Muscle layer of duodenum (tissue), 2 donors: ENCODE measurements at regions not wholly inside any gene's neighbourhood (a gene's known extent, or its start where the extent isn't known, plus 50 kb on each side); places are given as distances from the start of the nearest gene placed in this dataset.

Experiments used
- H3K27ac ChIP-seq: one replicate; pipeline ENCODE4 v1.7.0; 2013; ENCODE audit warnings: mild to moderate bottlenecking, low read length
- H3K27me3 ChIP-seq: one replicate; pipeline ENCODE4 v1.7.0; 2013; ENCODE audit warnings: low read depth, mild to moderate bottlenecking, control low read depth, low read length
- H3K36me3 ChIP-seq, 2 donors: one replicate each; pipeline ENCODE4 v1.7.0; 2013; ENCODE audit warnings: low read length in 2 of 2, control low read depth in 1 of 2, mild to moderate bottlenecking in 1 of 2; ENCODE audit not compliant: insufficient read depth in 2 of 2, control insufficient read depth in 1 of 2
- H3K4me1 ChIP-seq, 2 donors: one replicate each; pipeline ENCODE4 v1.7.0; 2013; ENCODE audit warnings: low read length in 2 of 2, mild to moderate bottlenecking in 2 of 2, control low read depth in 1 of 2, moderate library complexity in 1 of 2; ENCODE audit not compliant: insufficient read depth in 2 of 2, control insufficient read depth in 1 of 2
- H3K4me3 ChIP-seq, 2 donors: one replicate each; pipeline ENCODE4 v1.7.0; 2013; ENCODE audit warnings: low read length in 2 of 2, low read depth in 1 of 2, mild to moderate bottlenecking in 1 of 2
- H3K9me3 ChIP-seq, 2 donors: one replicate each; pipeline ENCODE4 v1.7.0; 2013; ENCODE audit warnings: low read length in 2 of 2, control low read depth in 1 of 2, mild to moderate bottlenecking in 1 of 2; ENCODE audit not compliant: control insufficient read depth in 1 of 2
- donor health status: healthy.

DNA sequence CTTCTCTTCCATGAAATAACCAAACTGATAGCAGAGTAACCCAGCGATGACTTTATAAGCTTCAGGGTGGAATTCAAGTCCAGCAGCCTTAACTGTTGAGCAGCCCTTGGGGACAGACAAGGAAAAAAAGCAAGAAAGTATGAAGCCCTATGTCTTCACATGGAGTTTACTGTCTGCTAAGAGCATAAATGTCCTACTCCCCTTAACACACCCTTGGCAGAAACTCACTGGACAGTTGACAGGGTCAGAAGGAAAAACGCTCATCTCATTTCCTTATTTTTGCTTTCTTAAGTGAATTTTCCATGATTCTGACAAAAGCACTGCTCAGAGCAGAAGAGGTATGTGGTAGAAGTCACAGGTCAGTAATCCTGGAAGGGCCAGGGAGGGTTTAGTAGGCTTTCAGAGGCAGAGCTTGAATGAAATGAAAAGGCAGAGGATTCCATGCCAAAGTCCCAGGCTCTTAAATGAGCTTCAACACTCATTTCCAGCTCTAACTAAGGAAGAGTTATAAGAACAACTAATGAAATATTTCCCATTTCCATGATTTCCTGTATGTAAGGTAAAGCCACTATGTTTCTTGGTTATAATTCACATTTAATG is 683.3 kb upstream of the KLHL29 start:
- no peak overlapping the region for H3K27ac ChIP-seq

DNA sequence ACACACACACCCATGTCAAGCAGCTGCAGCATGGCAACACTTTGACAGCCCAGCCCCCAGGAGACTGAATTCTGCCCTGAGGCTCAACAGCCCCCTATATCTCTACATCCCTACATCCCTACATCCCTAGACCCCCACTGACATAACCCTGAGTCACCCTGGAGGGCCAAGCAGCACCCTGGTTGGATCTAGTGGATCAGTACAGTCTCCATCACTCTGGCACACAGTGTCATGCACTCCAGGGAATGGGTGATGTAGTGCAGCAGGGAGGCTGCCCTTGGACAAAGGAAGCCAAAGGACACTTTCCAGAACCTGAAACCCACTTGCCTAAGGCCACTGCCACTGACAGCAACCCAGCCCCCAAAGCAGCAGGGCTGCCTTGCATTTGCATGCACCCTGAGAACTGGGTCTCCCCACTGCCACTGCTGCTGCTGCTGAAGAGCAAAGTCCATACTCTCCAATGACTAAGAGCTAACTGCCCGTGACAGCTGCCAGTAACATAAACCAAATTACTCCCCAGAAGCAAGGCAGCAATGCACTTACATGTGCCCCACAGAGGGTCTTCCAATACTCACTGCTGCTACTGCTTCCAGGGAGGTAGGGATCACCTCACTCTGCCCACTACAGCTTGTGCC is 681.6 kb upstream of the KLHL29 start:
- no peaks in the 10 kb centered on the region for H3K9me3 ChIP-seq
- no peaks in the 10 kb centered on the region for H3K4me1 ChIP-seq
- no peak overlapping the region for H3K4me3 ChIP-seq
- H3K27ac ChIP-seq, result no peak overlapping the region
- no peaks in the 10 kb centered on the region for H3K36me3 ChIP-seq
- H3K27me3 ChIP-seq, result no peaks in the 10 kb centered on the region

More for the DNA sequence above, 683.3 kb upstream of the KLHL29 start:
- no peak overlapping the region for H3K4me3 ChIP-seq
- H3K4me1 ChIP-seq, result no peaks in the 10 kb centered on the region
- no peaks in the 10 kb centered on the region for H3K27me3 ChIP-seq
- H3K36me3 ChIP-seq, result no peaks in the 10 kb centered on the region
- H3K9me3 ChIP-seq, result no peaks in the 10 kb centered on the region

- Histone ChIP-seq H3K9me3 (peaks cover 0 to 9% of the 10 kb centered on the region in 2 donors), H3K4me3 (no peak overlapping the region), H3K4me1 (no peaks in the 10 kb centered on the region), H3K27me3 (no peaks in the 10 kb centered on the region), H3K36me3 (no peaks in the 10 kb centered on the region), H3K27ac (no peak overlapping the region)
Measured at GRCh38 chr2:22719396-22719795, 665.6 kb upstream of the KLHL29 start.

- Histone ChIP-seq H3K27ac (no peak overlapping the region), H3K4me1 (no peaks in the 10 kb centered on the region), H3K9me3 (no peaks in the 10 kb centered on the region), H3K27me3 (no peaks in the 10 kb centered on the region), H3K36me3 (no peaks in the 10 kb centered on the region), H3K4me3 (no peak overlapping the region)
Measured at GRCh38 chr2:22729466-22729865, 655.5 kb upstream of the KLHL29 start.

DNA sequence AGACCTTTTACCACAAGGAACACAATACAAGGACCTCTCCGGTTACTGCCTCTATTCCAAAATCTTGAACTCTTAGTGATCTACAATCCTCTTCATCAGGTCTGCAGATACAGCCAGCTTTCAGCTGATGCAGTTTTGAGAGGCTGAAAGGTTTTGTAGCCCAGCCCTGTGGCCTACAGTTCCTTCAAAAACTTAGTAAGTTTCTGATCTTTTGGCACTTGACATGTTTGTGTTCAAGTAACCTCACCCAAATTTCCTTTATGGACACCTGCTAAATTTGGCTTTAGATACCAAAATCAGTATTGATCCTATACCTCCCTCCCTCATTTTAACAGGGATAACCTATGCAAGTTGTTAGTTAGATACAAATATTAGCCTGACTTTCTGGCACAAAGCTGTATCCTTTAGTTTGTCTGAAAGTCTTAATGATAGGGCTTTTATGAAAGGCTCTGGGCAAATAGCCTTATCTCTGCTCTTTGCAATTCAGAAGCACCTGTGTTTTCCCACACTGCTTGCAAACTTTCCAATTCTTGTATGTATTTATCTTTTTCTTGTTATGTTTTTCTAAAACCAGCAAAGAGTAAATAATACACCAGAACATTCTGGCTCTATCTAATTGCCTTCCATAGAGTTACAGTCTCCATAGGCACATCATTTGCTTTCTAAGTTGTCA is 650.5 kb upstream of the KLHL29 start:
- Histone ChIP-seq H3K36me3 (no peaks in the 10 kb centered on the region), H3K27me3 (no peaks in the 10 kb centered on the region), H3K4me1 (no peaks in the 10 kb centered on the region), H3K4me3 (no peak overlapping the region), H3K27ac (no peak overlapping the region), H3K9me3 (no peaks in the 10 kb centered on the region)

DNA sequence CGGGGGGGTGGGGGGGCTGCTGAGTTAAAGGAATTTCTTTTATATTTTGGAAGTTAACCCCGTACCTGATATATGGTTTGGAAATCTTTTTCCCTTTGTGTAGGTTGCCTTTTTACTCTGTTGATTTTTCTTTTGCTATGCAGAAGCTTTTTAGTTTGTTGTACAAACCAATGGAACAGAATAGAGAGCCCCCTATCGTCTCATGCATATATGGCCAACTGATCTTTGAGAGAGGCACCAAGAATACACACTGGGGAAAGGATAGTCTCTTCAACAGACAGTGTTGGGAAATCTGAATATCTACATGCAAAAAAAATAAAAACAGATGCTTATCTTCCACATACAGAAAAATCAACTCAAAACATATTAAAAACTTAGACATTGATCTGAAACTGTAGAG is 647.8 kb upstream of the KLHL29 start:
- Histone ChIP-seq H3K27me3 (no peaks in the 10 kb centered on the region), H3K4me1 (no peaks in the 10 kb centered on the region), H3K9me3 (no peaks in the 10 kb centered on the region), H3K27ac (no peak overlapping the region), H3K4me3 (no peak overlapping the region), H3K36me3 (no peaks in the 10 kb centered on the region)

GRCh38 chr2:22741216-22741615 is 643.8 kb upstream of the KLHL29 start:
- H3K9me3 ChIP-seq, result no peaks in the 10 kb centered on the region
- no peaks in the 10 kb centered on the region for H3K27me3 ChIP-seq
- no peak overlapping the region for H3K4me3 ChIP-seq
- H3K36me3 ChIP-seq, result no peaks in the 10 kb centered on the region
- H3K4me1 ChIP-seq, result no peaks in the 10 kb centered on the region
- H3K27ac ChIP-seq, result no peak overlapping the region

DNA sequence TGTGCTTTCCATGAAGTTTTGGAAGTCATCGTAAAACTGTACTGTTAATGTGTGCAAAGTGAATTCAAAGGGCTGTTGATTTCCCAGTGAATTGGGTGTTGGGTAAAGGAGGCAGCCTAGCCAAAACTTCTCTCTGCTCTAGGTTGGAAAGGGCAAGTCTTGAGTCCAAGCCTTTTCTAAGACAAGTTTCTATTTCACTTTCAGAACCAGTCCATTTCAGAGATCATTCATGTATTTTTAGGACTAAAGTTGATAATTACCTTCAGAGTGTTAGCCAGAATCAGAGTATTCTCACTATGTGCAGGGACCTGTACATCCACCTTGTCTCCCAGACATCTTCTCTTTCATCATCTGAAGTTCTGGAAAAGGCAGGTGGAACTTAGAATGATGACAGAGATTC is 636.1 kb upstream of the KLHL29 start:
- Histone ChIP-seq H3K9me3 (no peaks in the 10 kb centered on the region), H3K27ac (no peak overlapping the region), H3K27me3 (no peaks in the 10 kb centered on the region), H3K36me3 (no peaks in the 10 kb centered on the region), H3K4me3 (no peak overlapping the region), H3K4me1 (no peaks in the 10 kb centered on the region)

DNA sequence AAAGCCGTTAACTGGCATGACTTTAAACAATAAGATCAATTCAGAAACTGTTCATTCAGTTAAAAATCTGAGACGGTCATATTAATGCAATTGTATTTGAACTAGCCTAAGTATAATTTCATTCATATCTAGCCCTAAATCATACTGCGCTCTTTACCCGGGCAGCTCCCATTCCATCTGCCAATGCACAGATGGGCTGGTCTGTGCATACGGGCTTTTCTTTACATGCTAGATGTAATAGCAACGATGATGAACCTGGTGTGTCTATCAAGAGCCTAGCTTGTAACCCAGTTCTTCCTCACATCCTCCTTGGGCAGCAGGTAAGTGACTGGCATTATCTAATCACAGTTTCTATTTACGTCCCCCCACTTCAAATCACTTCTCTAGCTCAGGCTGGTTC is 631.5 kb upstream of the KLHL29 start:
- no peaks in the 10 kb centered on the region for H3K36me3 ChIP-seq
- no peaks in the 10 kb centered on the region for H3K4me1 ChIP-seq
- H3K27me3 ChIP-seq, result no peaks in the 10 kb centered on the region
- no peaks in the 10 kb centered on the region for H3K9me3 ChIP-seq
- H3K27ac ChIP-seq, result no peak overlapping the region
- H3K4me3 ChIP-seq, result no peak overlapping the region

- Histone ChIP-seq H3K4me1 (no peaks in the 10 kb centered on the region), H3K27me3 (no peaks in the 10 kb centered on the region), H3K4me3 (no peak overlapping the region), H3K36me3 (no peaks in the 10 kb centered on the region), H3K27ac (no peak overlapping the region), H3K9me3 (no peaks in the 10 kb centered on the region)
Measured at GRCh38 chr2:22756276-22757043, 628.5 kb upstream of the KLHL29 start.

GRCh38 chr2:22769497-22769896 is 615.5 kb upstream of the KLHL29 start:
- no peaks in the 10 kb centered on the region for H3K27me3 ChIP-seq

More at GRCh38 chr2:22769497-22769896, 615.5 kb upstream of the KLHL29 start:
- no peaks in the 10 kb centered on the region for H3K9me3 ChIP-seq
- no peaks in the 10 kb centered on the region for H3K36me3 ChIP-seq
- H3K4me3 ChIP-seq, result no peak overlapping the region
- H3K27ac ChIP-seq, result no peak overlapping the region
- no peaks in the 10 kb centered on the region for H3K4me1 ChIP-seq
